GM12891 (cell line): ENCODE measurements at regions not wholly inside any gene's neighbourhood (a gene's known extent, or its start where the extent isn't known, plus 50 kb on each side); places are given as distances from the start of the nearest gene placed in this dataset.

Experiments
- POLR2A ChIP-seq: IDR thresholded peaks from 2 replicates; pipeline ENCODE4 v1.6.1; 2011; ENCODE audit warnings: low read depth, low read length, control low read depth
- POLR2AphosphoS5 ChIP-seq: IDR thresholded peaks from 2 replicates; pipeline ENCODE4 v1.6.1; 2011; ENCODE audit warnings: low read depth, low read length, control low read depth
- POU2F2 ChIP-seq: IDR thresholded peaks from 2 replicates; pipeline ENCODE4 v1.6.1; 2011; ENCODE audit warnings: low read depth, mild to moderate bottlenecking, control low read depth, low read length, moderate library complexity
- SPI1 ChIP-seq: IDR thresholded peaks from 2 replicates; pipeline ENCODE4 v1.6.1; 2011; ENCODE audit warnings: low read depth, low read length, control low read depth
- TAF1 ChIP-seq: IDR thresholded peaks from 2 replicates; pipeline ENCODE4 v1.6.1; 2011; ENCODE audit warnings: low read depth, low read length, control low read depth

DNA sequence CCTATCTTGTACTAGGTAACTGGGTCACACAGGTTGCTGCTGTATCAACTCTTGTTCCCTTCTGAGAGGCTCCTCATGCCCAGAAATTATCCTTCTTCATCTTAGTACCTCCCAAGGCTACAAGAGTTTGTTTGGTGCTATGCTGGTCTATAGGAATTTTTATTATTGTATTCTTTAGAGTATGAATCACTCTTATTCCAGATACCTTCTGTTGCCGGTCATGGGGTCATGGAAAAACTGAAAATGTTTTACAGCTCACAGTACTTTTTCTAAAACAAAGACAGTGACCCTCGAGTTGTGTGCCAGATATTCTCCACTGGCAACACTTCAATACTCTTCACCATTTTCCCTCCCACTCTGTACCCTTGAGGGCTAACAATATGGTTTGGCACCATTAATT lies 1598.0 kb upstream of the TMEM132C start:
- TF ChIP-seq POLR2A (no peak), TAF1 (no peak), POLR2AphosphoS5 (no peak), SPI1 (no peak), POU2F2 (no peak)
